ENCODE measurements at regions not wholly inside any gene's neighbourhood (a gene's known extent, or its start where the extent isn't known, plus 50 kb on each side); places are given as distances from the start of the nearest gene placed in this dataset.
A peak's percentile ranks its signal among the peaks of the same experiment; 100 is the strongest.

DNA sequence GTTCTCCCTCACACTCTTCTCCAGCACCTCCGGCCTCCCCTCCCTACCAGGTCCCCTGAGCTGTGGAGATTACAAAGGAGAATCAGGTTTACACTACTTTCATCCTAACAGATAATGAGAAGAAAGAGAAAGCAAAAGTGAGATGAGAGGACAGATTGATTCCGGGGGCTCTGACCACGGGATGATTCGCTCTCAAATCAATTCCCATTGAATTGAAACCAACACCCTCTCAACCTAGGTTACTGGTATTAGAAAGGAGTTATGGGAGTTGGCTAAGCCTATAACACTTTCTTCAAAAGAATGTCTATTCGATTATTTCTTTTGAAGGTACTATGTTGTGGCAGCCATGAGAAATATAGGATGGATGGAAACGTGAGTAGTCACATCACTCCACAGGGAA, 386.2 kb upstream of the TNP1 start:
- DNase-seq (ENCODE audit: low read depth, low spot score), result no peak

DNA sequence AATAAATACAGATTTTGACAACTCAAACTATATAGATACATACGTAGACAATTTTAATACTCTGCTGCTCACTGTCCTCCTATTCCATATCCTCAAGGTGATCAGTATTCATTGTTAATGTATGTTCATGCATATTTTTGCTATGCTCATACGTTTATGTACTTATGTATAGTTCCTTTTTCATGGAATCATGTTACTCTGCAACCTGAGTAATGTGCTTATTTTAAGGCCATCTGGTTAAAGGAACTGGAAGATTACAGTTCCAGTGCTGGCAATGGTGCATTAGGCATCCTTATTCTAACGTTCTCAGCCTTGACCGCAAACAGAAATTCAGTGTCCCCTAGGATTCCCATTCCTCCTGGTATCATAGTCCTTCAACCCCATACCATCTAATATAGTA, 385.0 kb upstream of the TNP1 start:
- DNase-seq (ENCODE audit: low read depth, low spot score), result no peak

DNA sequence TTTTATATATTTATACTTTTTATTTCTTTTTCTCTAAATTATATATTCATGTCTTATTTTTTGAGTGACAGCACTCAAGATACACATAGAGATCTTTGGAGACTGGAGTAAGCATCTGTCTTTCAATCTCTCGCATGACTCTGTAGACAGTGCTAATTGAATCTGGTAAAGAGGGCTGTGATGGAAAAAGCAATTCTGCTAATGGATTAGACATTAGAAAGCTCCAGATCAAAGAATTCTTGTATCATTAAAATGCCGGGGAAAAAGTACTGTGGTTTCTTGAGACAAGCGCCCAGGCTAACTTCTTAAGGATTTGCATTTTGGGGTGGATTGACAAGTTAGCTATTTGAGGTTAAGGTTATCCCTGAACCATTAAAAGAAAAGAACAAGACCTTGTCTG, 383.1 kb upstream of the TNP1 start:
- DNase-seq (ENCODE audit: low read depth, low spot score), result peak; percentile 45

DNA sequence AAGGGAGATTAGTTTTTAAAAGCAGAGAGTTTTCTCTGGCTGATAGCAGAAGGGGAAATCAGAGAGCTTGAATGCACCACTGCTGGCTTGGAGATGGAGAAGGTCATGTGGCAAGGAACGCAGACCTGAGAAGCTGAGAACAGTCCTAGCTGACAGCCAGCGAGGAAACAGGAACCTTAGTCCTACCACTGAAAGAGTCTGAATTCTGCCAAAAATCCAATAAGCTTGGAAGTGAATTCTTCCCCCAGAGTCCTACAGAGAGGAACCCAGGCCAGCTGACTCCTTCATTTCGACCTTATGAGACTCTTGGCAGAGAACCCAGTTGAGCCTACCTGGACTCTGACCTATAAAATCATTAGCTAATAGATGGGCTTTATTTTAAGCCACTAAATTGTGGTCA, 371.9 kb upstream of the TNP1 start:
- DNase-seq (ENCODE audit: low read depth, low spot score), result no peak

DNA sequence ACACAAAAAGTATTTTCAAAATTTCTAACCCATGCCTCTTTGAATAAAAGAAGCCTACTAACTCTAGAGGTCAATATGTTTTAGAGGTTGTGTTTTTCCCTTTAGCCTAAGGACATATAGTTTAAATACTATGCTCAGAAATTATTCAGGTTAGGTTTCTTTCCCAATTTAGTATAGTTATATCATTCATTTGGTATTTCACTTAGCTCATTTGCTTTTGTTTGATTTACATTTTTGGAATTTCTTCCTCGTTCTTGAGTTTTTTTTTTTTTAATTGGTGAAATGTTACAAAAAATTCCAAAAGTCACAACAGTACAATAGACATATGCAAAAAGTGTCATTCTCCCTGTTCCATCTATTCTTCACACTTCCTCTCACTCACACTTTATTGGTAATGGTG, 371.3 kb upstream of the TNP1 start:
- no peak for DNase-seq (ENCODE audit: low read depth, low spot score)

DNA sequence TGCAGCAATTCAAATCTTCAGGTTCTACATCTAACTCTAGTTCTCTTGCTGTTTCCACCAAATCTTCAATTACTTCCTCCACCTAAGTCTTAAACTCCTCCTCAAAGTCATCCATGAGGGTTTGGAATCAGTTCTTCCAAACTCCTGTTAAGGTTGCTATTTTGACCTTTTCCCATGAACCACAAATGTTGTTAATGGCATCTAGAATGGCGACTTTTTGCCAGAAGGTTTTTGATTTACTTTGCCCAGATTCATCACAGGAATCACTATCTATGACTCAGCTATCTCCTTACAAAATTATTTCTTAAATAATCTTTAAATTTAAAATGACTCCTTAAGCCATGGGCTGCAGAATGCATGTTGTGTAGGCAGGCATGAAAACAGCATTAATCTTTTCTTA, 368.9 kb upstream of the TNP1 start:
- DNase-seq (ENCODE audit: low read depth, low spot score), result no peak

DNA sequence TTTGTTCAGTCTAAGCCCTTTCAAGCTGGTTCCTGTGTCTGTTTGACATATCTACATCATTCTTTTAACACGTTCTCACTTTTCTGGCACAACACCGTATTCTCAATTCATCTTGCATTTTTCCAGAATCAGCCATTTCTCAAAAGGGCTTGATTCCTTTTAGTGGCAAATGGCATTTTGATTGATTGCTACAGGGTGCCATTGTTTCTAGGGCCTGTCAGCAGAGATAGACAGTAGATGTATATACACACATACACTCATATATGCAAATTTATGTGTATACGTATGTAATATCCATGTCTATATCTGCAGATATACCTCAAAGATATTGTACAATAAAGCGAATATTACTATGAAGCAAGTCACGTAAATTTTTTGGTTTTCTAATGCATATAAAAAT, 367.9 kb upstream of the TNP1 start:
- no peak for DNase-seq (ENCODE audit: low read depth, low spot score)

DNA sequence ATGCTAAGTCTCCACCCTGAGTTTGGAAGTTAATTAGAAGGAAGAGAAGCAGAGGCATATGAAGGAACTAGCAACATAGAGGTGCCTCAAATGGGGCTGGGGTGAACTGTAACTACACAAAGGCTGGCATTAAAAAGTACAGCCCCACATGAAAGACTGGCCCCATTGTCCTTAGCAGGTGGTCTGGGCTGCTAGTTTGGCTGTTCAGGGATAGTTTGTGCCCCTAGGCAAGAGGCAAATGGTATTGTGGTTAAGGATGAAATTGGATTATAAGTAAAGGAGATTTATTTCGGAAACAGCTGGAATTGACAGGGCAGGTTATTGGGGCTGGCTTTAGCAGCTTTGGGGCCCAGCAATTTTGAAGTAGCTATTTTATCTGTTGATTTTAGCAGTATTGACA, 365.7 kb upstream of the TNP1 start:
- no peak for DNase-seq (ENCODE audit: low read depth, low spot score)

DNA sequence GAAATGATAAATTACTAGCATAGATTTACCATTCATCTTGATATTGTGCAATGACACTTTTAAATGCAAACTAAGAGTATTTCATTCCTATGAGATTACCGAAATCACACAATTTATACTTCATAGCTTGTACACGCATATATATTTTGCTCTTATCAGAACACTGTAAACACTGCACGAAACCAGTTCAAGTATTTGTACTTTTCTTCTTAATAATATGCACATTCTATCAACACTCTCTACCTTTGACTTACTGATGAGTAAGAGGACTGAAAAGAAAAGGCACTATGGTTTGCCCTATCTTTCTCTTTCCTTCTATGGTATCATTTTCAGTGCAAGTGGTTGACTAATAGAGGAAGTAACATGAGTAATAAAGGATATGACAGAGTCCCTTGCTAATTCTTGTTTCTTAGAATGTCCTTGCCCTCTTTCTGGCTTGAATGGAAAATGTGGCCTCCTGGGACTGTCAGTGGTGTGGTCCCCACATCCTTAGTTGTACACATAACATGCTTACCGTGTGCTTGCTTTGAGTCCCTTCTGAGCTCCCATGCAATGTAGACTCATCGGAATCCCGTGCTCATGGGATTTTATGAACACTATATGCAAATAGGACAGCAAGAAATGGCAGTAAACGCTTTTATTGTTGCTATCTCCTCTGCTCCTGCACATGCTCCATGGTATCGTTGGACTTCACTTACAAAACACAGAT, 363.5 kb upstream of the TNP1 start:
- DNase-seq (ENCODE audit: low read depth, low spot score), result peak; percentile 63

DNA sequence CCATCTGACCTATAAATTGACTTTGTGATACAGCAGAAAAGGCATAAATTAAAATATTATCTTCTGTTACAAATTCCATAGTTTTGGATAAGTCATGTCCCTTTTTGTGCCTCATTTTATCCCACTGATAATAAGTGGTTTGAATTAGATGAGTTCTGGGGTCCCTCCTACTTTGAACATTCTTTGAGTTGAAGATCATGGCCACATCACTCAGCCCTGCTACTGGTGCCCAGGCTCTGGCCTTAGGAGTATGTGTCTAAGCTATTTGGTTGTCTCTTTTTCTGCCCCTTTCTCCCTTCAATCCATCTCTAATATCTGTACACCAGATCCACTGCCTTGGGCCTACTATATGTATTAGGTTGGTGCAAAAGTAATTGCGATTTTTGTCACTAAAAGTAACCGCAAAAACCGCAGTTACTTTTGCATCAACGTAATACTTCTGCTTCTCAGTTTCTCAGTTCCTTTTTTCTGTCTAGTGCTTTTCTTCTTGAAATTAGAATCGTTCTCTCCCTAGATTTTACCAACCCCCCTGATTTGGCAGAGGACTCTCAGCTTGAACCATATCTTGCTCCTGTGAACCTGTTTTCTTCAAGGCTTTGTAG, 362.5 kb upstream of the TNP1 start:
- DNase-seq (ENCODE audit: low read depth, low spot score), result no peak

DNA sequence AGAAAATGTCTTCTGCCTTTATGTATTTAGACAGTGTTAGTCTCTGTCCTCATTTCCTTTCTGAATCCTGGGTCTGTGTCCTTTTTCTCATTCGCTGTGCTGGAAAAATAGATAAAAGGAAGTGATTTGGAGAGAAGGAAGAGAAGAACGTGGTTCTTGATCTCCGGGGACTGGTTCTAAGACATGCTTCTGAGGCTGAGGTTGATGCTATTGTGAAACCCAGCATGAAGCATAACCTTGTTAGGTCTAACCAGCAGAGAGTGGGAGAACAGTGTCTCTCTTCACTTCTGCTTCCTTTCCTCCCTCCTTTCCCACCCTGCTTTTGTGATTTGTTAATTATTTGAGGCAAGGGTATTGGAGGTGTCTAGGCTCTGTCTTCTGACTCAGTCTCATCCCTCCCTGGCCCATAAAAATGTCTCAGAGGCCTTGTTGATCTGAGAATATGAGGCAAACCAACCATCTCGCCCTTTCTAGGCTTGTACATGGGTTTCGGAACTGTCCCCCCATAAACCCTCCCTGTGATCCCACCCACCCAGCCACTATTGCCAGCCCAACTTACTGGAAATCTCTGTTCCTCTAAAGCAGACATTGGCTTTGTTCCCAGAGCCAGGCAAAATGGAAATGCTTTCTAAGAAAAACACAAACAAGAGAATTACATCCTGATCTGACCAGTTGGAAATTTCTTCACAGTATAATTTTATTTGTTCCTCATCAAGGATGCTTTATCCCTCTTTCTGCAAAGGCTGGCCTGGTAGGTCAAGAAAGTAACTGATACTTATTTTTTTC, 360.6 kb upstream of the TNP1 start:
- DNase-seq (ENCODE audit: low read depth, low spot score), result peak; percentile 75

DNA sequence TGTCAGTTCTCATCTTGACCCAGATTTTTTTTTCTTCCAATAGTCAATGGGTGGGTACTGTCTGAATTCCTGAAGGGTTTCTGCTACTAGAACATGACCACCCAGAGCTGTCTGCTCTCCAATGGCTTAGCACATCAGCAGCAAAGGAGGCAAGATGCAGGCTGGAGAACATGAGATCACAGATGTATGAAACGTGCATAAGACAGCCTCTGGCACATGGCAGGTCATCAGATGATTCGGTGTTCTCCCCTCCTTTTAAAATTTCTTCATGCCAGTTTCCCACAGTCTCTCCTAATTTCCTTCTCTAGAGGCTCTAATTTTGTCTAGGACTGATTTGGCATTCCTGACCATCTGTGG, 359.3 kb upstream of the TNP1 start:
- DNase-seq (ENCODE audit: low read depth, low spot score), result no peak

DNA sequence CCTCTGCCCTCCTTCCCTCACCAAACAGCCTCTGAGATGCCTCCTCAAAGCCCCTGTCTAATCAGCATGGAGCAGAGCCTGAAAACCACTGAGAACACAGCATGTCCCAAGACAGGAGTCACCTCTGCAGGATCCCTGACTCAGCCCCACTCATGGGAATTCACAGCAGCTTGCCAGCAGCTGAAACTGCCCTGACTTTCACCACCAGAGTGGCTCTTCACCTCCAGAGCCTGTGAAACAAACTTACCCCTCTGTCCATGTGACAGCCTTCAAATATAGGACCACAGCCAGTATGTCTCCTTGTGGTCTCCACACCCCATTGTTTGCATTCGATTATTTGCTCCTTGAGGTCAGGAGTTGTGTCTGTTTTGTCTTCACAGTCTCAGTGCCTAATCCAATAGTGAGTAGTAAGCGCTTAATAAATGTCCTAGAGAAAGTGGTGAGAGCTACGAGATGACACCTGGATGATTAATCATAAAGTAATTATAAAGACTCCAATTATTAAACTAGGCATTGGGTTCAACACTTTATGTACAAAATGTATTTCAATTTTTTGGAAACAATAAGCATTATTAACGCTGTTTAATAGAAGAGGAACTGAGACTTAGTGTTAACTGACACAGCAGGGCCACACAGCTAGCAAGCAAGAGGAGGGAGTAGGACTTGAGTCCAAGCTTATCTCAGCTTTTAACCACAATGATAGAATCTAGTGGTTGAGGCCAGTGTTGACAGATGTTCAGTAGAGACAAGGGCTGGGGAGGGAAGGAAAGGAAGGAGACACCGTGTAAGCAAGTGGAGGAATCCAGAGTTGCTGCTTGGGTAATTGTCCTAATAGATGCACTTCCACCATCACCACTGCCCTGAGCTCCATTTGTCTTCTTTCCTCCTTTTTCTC, 358.7 kb upstream of the TNP1 start:
- DNase-seq (ENCODE audit: low read depth, low spot score), result peak; percentile 59

DNA sequence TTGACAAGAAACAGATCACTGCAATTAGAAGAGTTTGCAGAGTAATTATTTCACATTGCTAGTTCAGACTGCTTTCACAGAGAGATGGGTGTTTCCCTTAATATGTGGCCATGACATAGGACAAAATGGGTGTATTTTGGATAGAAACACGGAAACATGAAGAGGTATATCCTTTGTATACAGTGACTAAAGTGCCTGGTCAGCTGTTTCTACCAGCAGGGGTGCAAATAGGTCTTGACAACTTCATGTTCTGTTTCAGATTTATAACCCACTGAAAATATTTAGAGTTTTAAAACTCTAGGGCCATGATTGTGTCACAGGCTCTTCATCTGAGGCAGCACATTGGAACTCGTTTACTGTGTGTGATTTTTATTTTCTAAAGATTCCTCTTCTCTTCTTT, 357.1 kb upstream of the TNP1 start:
- DNase-seq (ENCODE audit: low read depth, low spot score), result no peak

DNA sequence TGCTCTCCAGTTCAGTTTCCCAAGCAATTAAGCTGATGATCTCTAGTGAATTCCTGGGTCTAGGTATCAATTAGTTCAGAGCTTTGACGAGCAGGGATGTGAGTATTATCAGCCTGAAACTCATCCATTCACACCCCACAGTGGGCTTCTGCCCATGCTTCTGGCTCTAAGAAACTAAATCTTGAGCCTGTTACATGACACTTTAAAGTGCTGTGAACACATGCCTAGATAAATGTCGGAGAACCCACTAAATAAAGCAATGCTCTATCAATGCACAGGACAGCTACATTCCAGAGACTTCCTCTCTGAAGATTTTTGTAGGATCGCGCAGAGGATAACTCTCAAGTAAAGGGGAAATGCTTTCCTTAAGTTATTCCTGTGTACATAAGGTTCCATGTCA, 356.5 kb upstream of the TNP1 start:
- DNase-seq (ENCODE audit: low read depth, low spot score), result no peak

DNA sequence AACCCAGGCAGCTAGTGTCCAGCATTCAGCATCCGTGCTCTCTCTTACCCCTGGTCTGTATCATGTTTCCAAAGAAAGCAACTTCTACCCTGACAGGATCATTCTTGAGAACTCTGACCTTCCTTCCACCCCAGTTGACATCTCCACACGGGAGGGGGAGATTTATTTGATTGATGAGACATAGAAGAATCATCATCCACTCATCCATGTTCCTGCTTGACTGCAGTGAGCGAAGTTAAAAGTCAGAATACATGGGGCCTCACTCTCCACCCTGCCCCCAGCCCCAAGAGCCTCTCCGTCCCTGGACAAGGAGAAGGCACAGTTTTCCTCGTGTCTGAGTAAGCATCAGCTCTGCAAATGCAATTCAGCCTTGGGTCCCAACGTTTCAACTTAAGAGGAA, 356.0 kb upstream of the TNP1 start:
- no peak for DNase-seq (ENCODE audit: low read depth, low spot score)

DNA sequence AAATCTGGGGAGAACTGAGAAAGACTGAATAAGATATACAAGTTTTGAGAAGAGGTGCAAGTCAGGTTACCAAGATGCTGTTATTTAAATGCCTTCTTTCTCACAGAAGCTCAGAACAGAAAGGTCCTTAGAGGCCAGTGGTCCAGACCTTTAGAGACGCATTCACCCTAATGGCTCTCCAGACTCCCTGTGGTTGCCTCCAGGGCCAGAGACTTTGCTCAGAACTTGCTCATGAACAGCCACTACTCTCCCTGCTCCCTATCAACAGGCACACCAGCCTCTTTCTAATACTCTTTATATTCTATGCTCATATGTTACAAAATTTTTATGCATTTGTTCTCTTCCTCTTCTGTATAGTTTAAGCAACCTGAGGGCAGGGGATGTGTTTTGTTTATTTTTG, 349.0 kb upstream of the TNP1 start:
- DNase-seq (ENCODE audit: low read depth, low spot score), result no peak

DNA sequence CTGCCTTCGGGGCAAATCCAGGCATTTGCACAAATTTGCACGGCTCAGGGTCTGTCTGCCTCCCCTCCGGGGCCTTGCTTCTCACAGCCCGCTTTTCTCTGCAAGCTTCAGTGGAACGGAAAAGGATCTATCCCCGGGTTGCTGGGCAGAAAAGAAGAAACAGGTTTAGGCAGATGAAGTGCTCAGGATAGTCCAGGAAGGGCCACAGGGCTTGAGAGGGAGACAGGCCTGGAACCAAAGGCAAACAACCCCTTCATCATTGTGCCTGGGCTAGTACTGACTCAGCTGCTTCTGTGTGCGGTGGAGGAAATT, 347.8 kb upstream of the TNP1 start:
- DNase-seq (ENCODE audit: low read depth, low spot score), result no peak

DNA sequence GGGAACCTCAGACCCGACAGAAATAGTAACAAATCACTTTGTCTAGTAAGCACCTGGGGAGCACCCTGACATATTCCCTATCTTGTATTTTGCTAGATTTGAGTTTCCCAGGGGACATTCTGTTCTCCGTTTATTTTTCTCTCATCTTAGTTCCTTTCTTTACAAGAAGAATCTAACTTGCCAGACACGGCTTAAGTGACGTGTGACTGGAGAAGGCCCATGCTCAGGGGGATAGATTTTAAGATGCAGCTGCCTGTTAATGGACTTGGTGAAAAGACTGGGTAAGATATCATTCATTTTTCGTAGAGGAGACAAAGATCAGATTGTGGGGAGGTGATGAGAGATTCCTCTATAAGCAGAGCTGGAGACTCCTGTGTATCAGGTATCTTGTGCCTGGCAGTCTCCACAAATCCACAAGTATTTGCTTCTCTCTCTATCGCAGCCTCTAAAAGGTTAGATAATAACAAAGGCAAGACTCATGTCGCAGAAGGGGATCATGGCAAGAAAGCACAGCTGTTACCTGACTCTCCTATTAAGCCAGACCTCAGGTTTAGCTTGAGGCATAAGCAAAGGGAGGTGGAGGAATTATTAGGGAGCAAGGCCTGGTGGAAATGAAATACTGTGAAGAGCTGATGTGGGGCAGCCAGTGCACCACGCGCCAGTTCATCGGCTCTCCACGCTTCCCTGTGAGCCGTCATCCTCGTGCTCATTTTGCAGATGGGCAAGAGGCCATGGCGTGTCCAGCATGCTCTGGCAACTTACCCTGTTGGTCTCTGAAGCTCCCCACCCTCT, 347.2 kb upstream of the TNP1 start:
- DNase-seq (ENCODE audit: low read depth, low spot score), result no peak

DNA sequence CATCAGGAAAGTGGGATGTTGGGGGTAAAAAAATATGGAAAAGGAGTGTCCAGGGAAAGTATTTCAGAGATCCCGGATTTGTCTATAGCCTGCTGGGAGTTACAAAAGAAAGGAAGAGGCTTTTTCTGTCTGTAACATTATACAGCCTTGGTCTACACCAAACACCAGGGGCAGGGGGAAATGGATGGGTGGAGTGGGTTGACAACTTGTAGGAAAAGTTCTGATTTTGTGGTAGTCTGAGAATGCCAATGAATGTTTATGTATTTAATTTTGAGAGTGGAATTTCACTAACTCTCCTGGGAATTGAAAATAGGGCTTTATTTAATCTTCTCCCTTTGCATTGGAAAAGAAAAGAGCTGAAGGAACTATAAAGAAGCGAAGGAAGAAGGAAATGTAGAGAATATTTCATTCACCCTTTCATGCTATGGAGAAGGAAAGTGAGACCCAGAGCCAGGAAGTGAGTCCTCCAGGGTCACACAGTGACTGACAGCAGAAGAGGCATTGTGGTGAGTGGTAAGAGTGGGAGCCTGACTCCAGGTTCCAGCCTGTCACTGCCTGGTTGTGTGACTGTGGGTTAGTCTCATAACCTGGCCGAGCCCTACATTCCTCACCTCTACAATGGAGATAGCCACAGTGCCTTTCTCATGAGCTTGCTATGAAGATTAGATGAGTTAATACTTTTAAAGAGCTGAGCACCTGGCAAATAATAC, 346.3 kb upstream of the TNP1 start:
- DNase-seq (ENCODE audit: low read depth, low spot score), result no peak

DNA sequence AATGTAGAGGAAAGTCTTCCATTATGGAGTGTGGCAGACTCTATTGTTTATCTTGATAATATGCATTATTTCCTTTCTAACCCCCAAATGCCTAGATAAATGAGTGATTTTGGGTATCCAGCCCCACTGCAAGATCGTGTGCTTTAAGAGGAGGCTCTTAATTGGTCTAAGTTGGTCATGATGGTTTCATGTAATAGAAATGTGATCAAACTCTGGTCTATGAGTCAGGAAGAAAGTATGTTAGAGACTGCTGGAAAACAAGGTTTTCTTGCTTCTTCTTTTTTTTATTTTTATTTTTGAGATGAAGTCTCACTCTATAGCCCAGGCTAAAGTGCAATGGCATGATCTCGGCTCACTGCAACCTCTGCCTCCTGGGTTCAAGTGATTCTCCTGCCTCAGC, 344.5 kb upstream of the TNP1 start:
- peak; percentile 43 for DNase-seq (ENCODE audit: low read depth, low spot score)

Measured in astrocyte of the hippocampus (primary cell).